Skeletal muscle tissue (tissue), 3 donors: ENCODE measurements at regions not wholly inside any gene's neighbourhood (a gene's known extent, or its start where the extent isn't known, plus 50 kb on each side); places are given as distances from the start of the nearest gene placed in this dataset.

Source experiments
- H3K27ac ChIP-seq: one replicate; pipeline ENCODE4 v1.7.0; 2013; ENCODE audit warnings: mild to moderate bottlenecking, low read depth, low read length, inconsistent platforms
- H3K27me3 ChIP-seq, 3 donors: one replicate each; pipeline ENCODE4 v1.7.0; 2013; ENCODE audit warnings: low read length in 3 of 3; ENCODE audit not compliant: control insufficient read depth in 3 of 3, insufficient read depth in 3 of 3
- H3K36me3 ChIP-seq, 3 donors: one replicate each; pipeline ENCODE4 v1.7.0; 2013; ENCODE audit warnings: low read length in 3 of 3; ENCODE audit not compliant: control insufficient read depth in 3 of 3, insufficient read depth in 3 of 3
- H3K4me1 ChIP-seq, 3 donors: one replicate each; pipeline ENCODE4 v1.7.0; 2013; ENCODE audit warnings: low read length in 3 of 3, mild to moderate bottlenecking in 3 of 3; ENCODE audit not compliant: control insufficient read depth in 3 of 3, insufficient read depth in 3 of 3
- H3K4me3 ChIP-seq, 3 donors: one replicate each; pipeline ENCODE4 v1.7.0; 2013; ENCODE audit warnings: low read length in 3 of 3
- H3K9ac ChIP-seq, 3 donors: one replicate each; pipeline ENCODE4 v1.7.0; 2013; ENCODE audit warnings: low read length in 3 of 3, mild to moderate bottlenecking in 3 of 3, moderate library complexity in 2 of 3, low read depth in 1 of 3
- H3K9me3 ChIP-seq, 3 donors: one replicate each; pipeline ENCODE4 v1.7.0; 2013; ENCODE audit warnings: low read length in 3 of 3; ENCODE audit not compliant: control insufficient read depth in 3 of 3
- donor health status: Osteomylitis.

DNA sequence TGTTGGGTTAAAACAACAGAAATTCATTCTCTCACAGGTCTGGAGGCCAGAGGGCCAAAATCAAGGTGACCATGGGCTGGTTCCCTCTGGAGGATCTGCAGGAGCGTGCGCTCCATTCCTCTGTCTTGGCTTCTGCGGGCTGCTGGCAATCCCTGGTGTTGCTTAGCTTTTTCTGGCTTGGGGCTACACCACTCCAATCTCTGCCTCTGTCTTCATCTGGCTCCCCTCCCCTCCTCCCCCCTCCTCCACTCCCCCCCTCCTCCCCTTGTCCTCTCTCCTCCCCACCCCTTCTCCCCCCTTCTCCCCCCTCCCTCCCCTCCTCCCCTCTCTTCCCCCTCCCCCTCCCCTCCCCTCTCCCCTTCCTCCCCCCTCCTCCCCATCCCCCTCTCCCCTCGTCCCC is 321.3 kb upstream of the ARID1B start:
- Histone ChIP-seq H3K9ac (no peak overlapping the region), H3K27ac (no peak overlapping the region), H3K4me3 (no peak overlapping the region), H3K27me3 (no peaks in the 10 kb centered on the region), H3K36me3 (no peaks in the 10 kb centered on the region), H3K9me3 (no peaks in the 10 kb centered on the region), H3K4me1 (no peaks in the 10 kb centered on the region)

GRCh38 chr6:156454867-156455266 is 322.3 kb upstream of the ARID1B start:
- no peaks in the 10 kb centered on the region for H3K36me3 ChIP-seq
- no peaks in the 10 kb centered on the region for H3K27me3 ChIP-seq
- no peak overlapping the region for H3K9ac ChIP-seq
- H3K9me3 ChIP-seq: no peaks in the 10 kb centered on the region
- no peaks in the 10 kb centered on the region for H3K4me1 ChIP-seq
- H3K27ac ChIP-seq: no peak overlapping the region
- H3K4me3 ChIP-seq: no peak overlapping the region

DNA sequence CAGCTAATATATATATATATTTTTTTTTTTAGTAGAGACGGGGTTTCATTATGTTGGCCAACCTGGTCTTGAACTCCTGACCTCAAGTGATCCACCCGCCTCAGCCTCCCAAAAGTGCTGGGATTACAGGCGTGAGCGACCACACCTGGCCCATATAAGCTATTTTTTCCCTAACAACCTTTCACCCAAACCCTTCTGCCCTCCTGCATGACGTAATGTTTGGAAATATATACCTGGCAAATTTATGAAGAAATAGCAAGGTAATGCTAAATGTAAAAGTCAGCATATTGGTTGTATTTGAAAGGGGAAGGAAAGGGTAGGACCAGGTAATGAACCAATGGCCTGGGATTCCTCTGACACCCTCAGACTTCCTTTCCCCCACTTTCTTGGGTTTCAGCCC is 325.5 kb upstream of the ARID1B start:
- H3K9me3 ChIP-seq: no peaks in the 10 kb centered on the region
- no peaks in the 10 kb centered on the region for H3K36me3 ChIP-seq
- H3K9ac ChIP-seq: no peak overlapping the region
- H3K4me3 ChIP-seq: no peak overlapping the region
- no peak overlapping the region for H3K27ac ChIP-seq
- H3K4me1 ChIP-seq: no peaks in the 10 kb centered on the region
- H3K27me3 ChIP-seq: no peaks in the 10 kb centered on the region

DNA sequence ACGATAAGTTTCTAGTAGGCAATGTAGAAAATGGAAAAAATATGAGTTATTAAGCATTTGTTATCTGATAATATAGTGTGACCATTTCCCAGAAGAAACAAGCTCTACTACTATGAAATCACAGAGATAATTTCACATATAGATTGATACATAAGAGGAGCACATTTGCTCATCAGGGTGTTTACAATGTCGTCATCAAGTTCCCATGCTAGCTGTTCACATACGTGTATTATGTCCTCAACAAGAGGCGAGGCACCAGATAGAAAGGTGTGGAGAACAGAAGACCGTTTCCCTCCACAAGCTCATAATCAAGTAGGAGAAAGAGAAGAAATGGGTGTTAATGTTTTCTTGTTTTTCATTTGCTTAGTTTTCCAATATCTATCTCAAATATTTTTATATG is 326.1 kb upstream of the ARID1B start:
- Histone ChIP-seq H3K4me1 (no peaks in the 10 kb centered on the region), H3K36me3 (no peaks in the 10 kb centered on the region), H3K27me3 (no peaks in the 10 kb centered on the region), H3K9ac (no peak overlapping the region), H3K4me3 (no peak overlapping the region), H3K27ac (no peak overlapping the region), H3K9me3 (no peaks in the 10 kb centered on the region)

- Histone ChIP-seq H3K36me3 (no peaks in the 10 kb centered on the region), H3K27me3 (no peaks in the 10 kb centered on the region), H3K4me3 (no peak overlapping the region), H3K9ac (no peak overlapping the region), H3K4me1 (no peaks in the 10 kb centered on the region), H3K9me3 (no peaks in the 10 kb centered on the region), H3K27ac (no peak overlapping the region)
These were observed 326.8 kb upstream of the ARID1B start for GRCh38 chr6:156450421-156450820.

DNA sequence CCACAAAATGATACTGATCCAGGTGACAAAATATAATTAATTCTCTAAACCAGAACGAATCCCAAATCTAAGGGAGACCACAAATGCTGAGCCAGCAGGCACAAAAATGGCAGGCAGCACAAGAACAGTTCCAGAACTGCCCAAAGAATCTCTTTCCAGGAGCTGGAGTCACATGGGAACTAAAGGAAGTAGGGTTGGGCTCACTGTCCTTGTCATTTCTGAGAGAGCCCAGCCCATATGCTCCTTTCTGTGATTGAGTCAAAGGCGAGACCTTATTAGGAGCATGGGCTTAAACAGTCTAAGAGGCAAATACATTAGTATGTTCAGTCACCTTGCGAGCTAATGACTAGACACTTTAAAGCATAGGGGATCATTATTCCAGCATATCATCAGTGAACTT is 327.6 kb upstream of the ARID1B start:
- Histone ChIP-seq H3K9ac (no peak overlapping the region), H3K9me3 (no peaks in the 10 kb centered on the region), H3K36me3 (no peaks in the 10 kb centered on the region), H3K27me3 (no peaks in the 10 kb centered on the region), H3K27ac (no peak overlapping the region), H3K4me3 (no peak overlapping the region), H3K4me1 (no peaks in the 10 kb centered on the region)

- Histone ChIP-seq H3K27me3 (no peaks in the 10 kb centered on the region), H3K9ac (no peak overlapping the region), H3K36me3 (no peaks in the 10 kb centered on the region), H3K4me3 (no peak overlapping the region), H3K9me3 (no peaks in the 10 kb centered on the region), H3K4me1 (no peaks in the 10 kb centered on the region), H3K27ac (no peak overlapping the region)
These were observed 328.1 kb upstream of the ARID1B start for GRCh38 chr6:156449128-156449527.

DNA sequence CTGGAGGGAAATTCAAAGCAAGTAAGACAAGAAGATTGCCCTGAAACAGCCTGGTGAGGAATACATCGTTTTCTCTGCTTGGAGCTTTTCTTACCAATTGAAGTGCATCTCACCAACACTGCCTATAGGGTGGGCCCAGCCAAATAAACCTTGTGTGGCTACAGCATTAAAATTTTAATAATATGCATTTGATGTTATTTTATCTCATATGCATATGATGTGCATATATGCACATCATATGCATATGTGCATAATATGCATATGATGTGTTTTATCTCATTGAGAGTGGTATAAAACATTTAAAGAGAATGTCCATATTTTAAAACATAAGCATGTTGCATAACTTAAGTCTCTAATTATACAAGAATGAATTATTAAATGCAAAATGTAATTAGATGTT is 328.6 kb upstream of the ARID1B start:
- H3K9me3 ChIP-seq: no peaks in the 10 kb centered on the region
- no peak overlapping the region for H3K9ac ChIP-seq
- H3K4me3 ChIP-seq: no peak overlapping the region
- no peaks in the 10 kb centered on the region for H3K4me1 ChIP-seq
- no peaks in the 10 kb centered on the region for H3K36me3 ChIP-seq
- H3K27me3 ChIP-seq: no peaks in the 10 kb centered on the region
- H3K27ac ChIP-seq: no peak overlapping the region

DNA sequence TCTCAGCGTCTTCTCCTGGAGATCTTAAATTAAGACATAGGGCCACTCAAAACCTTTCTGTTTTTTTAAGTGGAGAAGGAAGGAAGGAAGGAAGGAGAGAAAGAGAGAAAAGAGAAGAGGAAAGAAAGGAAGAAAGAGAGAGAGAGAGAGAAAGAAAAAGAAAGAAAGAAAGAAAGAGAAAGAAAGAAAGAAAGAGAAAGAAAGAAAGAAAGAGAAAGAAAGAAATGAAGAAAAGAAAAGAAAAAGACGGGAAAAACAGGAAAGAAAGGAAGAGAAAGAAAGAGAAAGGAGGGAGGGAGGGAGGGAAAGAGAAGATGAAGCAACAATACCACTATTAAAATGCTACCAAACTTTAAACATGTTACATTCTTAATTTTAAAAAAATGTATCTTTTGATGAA is 336.5 kb upstream of the ARID1B start:
- Histone ChIP-seq H3K27ac (no peak overlapping the region), H3K9me3 (no peaks in the 10 kb centered on the region), H3K4me1 (no peaks in the 10 kb centered on the region), H3K27me3 (no peaks in the 10 kb centered on the region), H3K9ac (no peak overlapping the region), H3K4me3 (no peak overlapping the region), H3K36me3 (no peaks in the 10 kb centered on the region)

DNA sequence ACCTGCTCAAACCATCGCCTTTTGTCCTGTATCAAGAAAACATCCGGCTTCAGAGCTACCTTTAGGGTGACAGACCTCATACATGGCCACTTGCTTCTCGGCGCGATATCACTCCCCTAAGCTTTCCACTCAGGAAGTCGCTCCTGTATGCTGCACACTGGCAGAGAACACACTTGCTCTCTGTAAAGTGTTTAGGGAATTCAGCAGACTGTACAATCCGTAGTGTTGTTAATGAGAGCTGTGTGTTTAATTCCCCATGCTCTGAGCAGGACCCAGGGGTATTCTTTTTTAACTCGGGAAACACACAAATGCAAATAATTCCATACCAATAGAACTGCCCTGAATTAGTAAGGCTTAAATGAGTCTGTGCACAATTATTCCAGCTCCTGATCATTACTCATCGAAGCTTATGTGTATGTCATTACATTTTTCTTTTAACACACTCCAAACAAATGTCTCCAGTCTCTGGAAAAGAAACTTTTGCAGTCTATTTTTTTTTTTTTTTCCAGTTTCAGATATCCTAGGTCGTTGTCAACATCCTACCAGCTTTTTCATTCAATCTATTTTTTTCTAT is 338.7 kb upstream of the ARID1B start:
- Histone ChIP-seq H3K9me3 (no peaks in the 10 kb centered on the region), H3K36me3 (no peaks in the 10 kb centered on the region), H3K27ac (no peak overlapping the region), H3K4me3 (no peak overlapping the region), H3K4me1 (no peaks in the 10 kb centered on the region), H3K27me3 (no peaks in the 10 kb centered on the region), H3K9ac (no peak overlapping the region)
